GM23338 (cell line): ENCODE measurements at regions not wholly inside any gene's neighbourhood (a gene's known extent, or its start where the extent isn't known, plus 50 kb on each side); places are given as distances from the start of the nearest gene placed in this dataset.
A peak's percentile ranks its signal among the peaks of the same experiment; 100 is the strongest.

Experiments used
- ATAC-seq: fragments of 200-7000 bp; cut with Tn5 transposase; 3 replicates; pipeline ENCODE4 v1.9.1; 2020
- DNase-seq: peaks from one replicate; pipeline ENCODE4 v3.0.0-alpha.2; 2015; ENCODE audit warnings: low spot score
- H2AFZ ChIP-seq: fragments of 200-600 bp; sonication (generic); 2 replicates; pipeline ENCODE4 v1.8.0; 2016; ENCODE audit warnings: antibody characterized with exemption, mild to moderate bottlenecking, moderate library complexity
- H3F3A ChIP-seq: fragments of 200-600 bp; sonication (generic); replicated peaks from 2 replicates; pipeline ENCODE4 v1.8.0; 2017; ENCODE audit warnings: antibody characterized with exemption, mixed run types, low read depth
- H3K27ac ChIP-seq: fragments of 200-600 bp; sonication (generic); 2 replicates; pipeline ENCODE4 v1.6.1; 2016; ENCODE audit warnings: low read depth
- H3K27me3 ChIP-seq: fragments of 200-600 bp; sonication (generic); 2 replicates; pipeline ENCODE4 v1.8.0; 2016; ENCODE audit warnings: mild to moderate bottlenecking, mixed run types, moderate library complexity; ENCODE audit not compliant: insufficient read depth
- H3K36me3 ChIP-seq: fragments of 200-600 bp; sonication (generic); 2 replicates; pipeline ENCODE4 v1.8.0; 2016; ENCODE audit warnings: mild to moderate bottlenecking; ENCODE audit not compliant: insufficient read depth
- H3K4me1 ChIP-seq: fragments of 200-600 bp; sonication (generic); 2 replicates; pipeline ENCODE4 v1.8.0; 2016; ENCODE audit warnings: mild to moderate bottlenecking, moderate library complexity; ENCODE audit not compliant: insufficient read depth
- H3K4me2 ChIP-seq: fragments of 200-600 bp; sonication (generic); 2 replicates; pipeline ENCODE4 v1.7.1; 2017; ENCODE audit warnings: mixed run types
- H3K4me3 ChIP-seq: fragments of 200-600 bp; sonication (generic); 2 replicates; pipeline ENCODE4 v1.6.1; 2016; ENCODE audit warnings: mixed run types
- H3K79me2 ChIP-seq: fragments of 200-600 bp; sonication (generic); replicated peaks from 2 replicates; pipeline ENCODE4 v1.8.0; 2017; ENCODE audit warnings: mild to moderate bottlenecking; ENCODE audit not compliant: insufficient read depth
- H3K9me2 ChIP-seq: fragments of 200-600 bp; sonication (generic); 2 replicates; pipeline ENCODE4 v1.8.0; 2017; ENCODE audit not compliant: insufficient read depth
- H4K20me1 ChIP-seq: fragments of 200-600 bp; sonication (generic); replicated peaks from 2 replicates; pipeline ENCODE4 v1.8.0; 2017; ENCODE audit warnings: mild to moderate bottlenecking; ENCODE audit not compliant: insufficient read depth
- H3K27ac Mint-ChIP-seq: 2 replicates; pipeline ENCODE4 v1.8.0; 2020; ENCODE audit warnings: inconsistent platforms, mild to moderate bottlenecking, moderate library complexity, mixed read lengths
- H3K27me3 Mint-ChIP-seq: 3 replicates; pipeline ENCODE4 v1.8.0; 2022; ENCODE audit warnings: low read depth, mild to moderate bottlenecking, moderate library complexity, mixed read lengths, inconsistent platforms; ENCODE audit not compliant: insufficient read depth, poor library complexity
- H3K36me3 Mint-ChIP-seq: 3 replicates; pipeline ENCODE4 v1.8.0; 2021; ENCODE audit warnings: low read depth, mild to moderate bottlenecking, inconsistent platforms, moderate library complexity, mixed read lengths
- H3K4me1 Mint-ChIP-seq: 3 replicates; pipeline ENCODE4 v1.8.0; 2020; ENCODE audit warnings: mild to moderate bottlenecking, inconsistent platforms, mixed read lengths
- H3K4me3 Mint-ChIP-seq: 3 replicates; pipeline ENCODE4 v1.8.0; 2021; ENCODE audit warnings: moderate library complexity, mild to moderate bottlenecking, inconsistent platforms, mixed read lengths
- H3K9me3 Mint-ChIP-seq: 3 replicates; pipeline ENCODE4 v1.8.0; 2020; ENCODE audit warnings: moderate library complexity, mild to moderate bottlenecking, inconsistent platforms, mixed read lengths
- CREB1 ChIP-seq: fragments of 250-450 bp; sonication (Bioruptor Pico); IDR thresholded peaks from 2 replicates; pipeline ENCODE4 v1.5.0; 2020; ENCODE audit warnings: low read depth, mild to moderate bottlenecking, moderate library complexity
- CTCF ChIP-seq, 2 experiments: fragments of 200-600 bp in 1 of 2; sonication (generic) in 1 of 2; conservative IDR thresholded peaks; 2 replicates each; pipeline versions ENCODE4 v1.5.1 to v1.6.1; 2016 to 2017; ENCODE audit warnings: antibody characterized with exemption in 2 of 2, low read depth in 2 of 2, mild to moderate bottlenecking in 2 of 2, moderate library complexity in 1 of 2
- ETS1 ChIP-seq: IDR thresholded peaks from 2 replicates; pipeline ENCODE4 v1.6.1; 2016; ENCODE audit warnings: antibody characterized with exemption
- EZH2 ChIP-seq: fragments of 200-600 bp; sonication (generic); IDR thresholded peaks from one replicate; pipeline ENCODE4 v1.8.0; 2017; ENCODE audit warnings: antibody characterized with exemption, mild to moderate bottlenecking, low read depth; ENCODE audit not compliant: unreplicated experiment
- EZH2phosphoT487 ChIP-seq: fragments of 200-600 bp; sonication (generic); IDR thresholded peaks from one replicate; pipeline ENCODE4 v1.8.1; 2018; ENCODE audit warnings: antibody characterized with exemption; ENCODE audit not compliant: unreplicated experiment
- JUNB ChIP-seq: IDR thresholded peaks from one replicate; pipeline ENCODE4 v1.6.1; 2016; ENCODE audit warnings: antibody characterized with exemption; ENCODE audit not compliant: unreplicated experiment
- REST ChIP-seq: IDR thresholded peaks from one replicate; pipeline ENCODE4 v1.6.1; 2018; ENCODE audit warnings: antibody characterized with exemption; ENCODE audit not compliant: unreplicated experiment
- STAT1 ChIP-seq: IDR thresholded peaks from one replicate; pipeline ENCODE4 v1.6.1; 2016; ENCODE audit warnings: antibody characterized with exemption; ENCODE audit not compliant: unreplicated experiment
- ZNF331 ChIP-seq: fragments of 250-450 bp; sonication (Bioruptor Pico); IDR thresholded peaks from 2 replicates; pipeline ENCODE4 v1.5.0; 2020; ENCODE audit warnings: low read depth, mild to moderate bottlenecking, moderate library complexity
- ZNF462 ChIP-seq: fragments of 250-450 bp; sonication (Bioruptor Pico); IDR thresholded peaks from 2 replicates; pipeline ENCODE4 v1.5.0; 2020; ENCODE audit warnings: mild to moderate bottlenecking, moderate library complexity

GRCh38 chr20:59451641-59452040 lies 151.2 kb downstream of the EDN3 start:
- Mint-ChIP-seq H3K4me3 (no peak overlapping the region), H3K27me3 (peaks cover 2% of the 10 kb centered on the region), H3K9me3 (no peaks in the 10 kb centered on the region), H3K27ac (no peak overlapping the region), H3K36me3 (no peaks in the 10 kb centered on the region), H3K4me1 (peaks cover 25% of the 10 kb centered on the region)
- peaks cover 5% of the 10 kb centered on the region; the same call in 1 of the 2 replicates for H3K4me1 ChIP-seq
- no peaks in the 10 kb centered on the region for H4K20me1 ChIP-seq
- no peak overlapping the region for H2AFZ ChIP-seq
- no peak overlapping the region for H3K27ac ChIP-seq
- TF ChIP-seq EZH2phosphoT487, result no peak
- no peak for TF ChIP-seq CREB1 (CRISPR knock-in tag)
- TF ChIP-seq ETS1, result no peak
- ATAC-seq (no peak), DNase-seq (no peak)
- no peaks in the 10 kb centered on the region for H3K79me2 ChIP-seq
- H3K4me3 ChIP-seq, result no peak overlapping the region
- no peak overlapping the region for H3K4me2 ChIP-seq
- no peaks in the 10 kb centered on the region for H3K27me3 ChIP-seq
- H3F3A ChIP-seq, result no peaks in the 10 kb centered on the region
- H3K9me2 ChIP-seq, result no peaks in the 10 kb centered on the region
- no peaks in the 10 kb centered on the region for H3K36me3 ChIP-seq

GRCh38 chr20:59452856-59453255 lies 151.5 kb upstream of the PHACTR3 start:
- no peak overlapping the region for H2AFZ ChIP-seq
- no peak overlapping the region for H3K4me3 Mint-ChIP-seq
- no peak overlapping the region for H3K27ac ChIP-seq
- peaks cover 5% of the 10 kb centered on the region; the same call in 1 of the 2 replicates for H3K4me1 ChIP-seq
- H3K4me2 ChIP-seq, result no peak overlapping the region
- no peak for DNase-seq
- H3K36me3 Mint-ChIP-seq, result no peaks in the 10 kb centered on the region
- no peaks in the 10 kb centered on the region for H3F3A ChIP-seq
- H4K20me1 ChIP-seq, result no peaks in the 10 kb centered on the region
- peaks cover 25% of the 10 kb centered on the region for H3K4me1 Mint-ChIP-seq
- H3K27me3 ChIP-seq, result no peaks in the 10 kb centered on the region
- H3K4me3 ChIP-seq, result no peak overlapping the region
- H3K27me3 Mint-ChIP-seq, result peaks cover 2% of the 10 kb centered on the region
- no peaks in the 10 kb centered on the region for H3K36me3 ChIP-seq
- H3K27ac Mint-ChIP-seq, result no peak overlapping the region
- peak; percentile 21; the same call in 2 of the 3 replicates for ATAC-seq
- no peaks in the 10 kb centered on the region for H3K9me3 Mint-ChIP-seq
- H3K79me2 ChIP-seq, result no peaks in the 10 kb centered on the region
- H3K9me2 ChIP-seq, result no peaks in the 10 kb centered on the region
- TF ChIP-seq EZH2 (no peak), CTCF (conservative IDR thresholded peaks at IDR 0.05; ENCODE audit: low read depth in 2 of 2) (no peak), JUNB (no peak), STAT1 (no peak), ZNF331 (CRISPR knock-in tag) (no peak), REST (no peak), ZNF462 (CRISPR knock-in tag) (no peak)
